Endothelial cell of umbilical vein (primary cell): ENCODE measurements at regions not wholly inside any gene's neighbourhood (a gene's known extent, or its start where the extent isn't known, plus 50 kb on each side); places are given as distances from the start of the nearest gene placed in this dataset.

Source experiments
- POLR2AphosphoS5 ChIP-seq: IDR thresholded peaks from 2 replicates; pipeline ENCODE4 v1.6.1; 2012; ENCODE audit warnings: low read depth, mild to moderate bottlenecking, control low read depth, low read length, moderate library complexity; ENCODE audit not compliant: insufficient read depth
- TF ChIP-seq, protein P1 (sequence below), 2 donors: IDR thresholded peaks; 1 replicate in 1 of 2; 2 replicates in 1 of 2; pipeline ENCODE4 v1.5.1; 2011; ENCODE audit warnings: low read length in 2 of 2, mild to moderate bottlenecking in 2 of 2, moderate library complexity in 2 of 2, control low read depth in 1 of 2, inconsistent platforms in 1 of 2, low read depth in 1 of 2; ENCODE audit not compliant: insufficient read depth in 1 of 2; ENCODE audit errors: extremely low read depth in 1 of 2

DNA sequence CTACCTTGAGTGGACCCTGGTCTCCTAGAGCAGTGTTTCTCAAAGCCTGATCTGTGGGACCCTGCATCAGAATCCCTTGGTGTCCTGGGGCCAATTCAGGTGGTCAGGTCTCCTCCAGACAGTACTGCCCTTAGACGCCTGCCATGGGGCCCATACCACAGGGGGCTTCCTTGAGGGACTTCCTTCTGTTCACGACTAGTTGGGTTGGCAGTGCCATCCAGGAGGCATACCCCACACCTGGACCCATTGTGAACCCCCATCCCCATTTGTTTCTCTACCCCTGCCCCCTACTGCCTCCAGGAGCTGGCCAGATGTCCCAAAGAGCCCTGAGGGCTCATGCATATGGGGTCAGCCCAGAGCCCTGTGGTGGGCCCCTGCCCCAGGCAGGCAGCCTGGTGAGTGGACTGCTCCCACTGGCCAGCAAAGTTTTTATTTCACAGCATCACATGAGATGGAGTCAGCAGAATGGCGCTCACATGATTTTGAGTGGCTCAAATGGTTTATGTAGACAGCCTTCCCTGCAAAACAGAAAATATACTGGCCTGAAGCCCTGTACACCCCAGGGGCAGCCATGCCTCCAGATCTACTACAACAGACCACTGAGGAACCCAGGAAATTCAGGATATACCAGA lies 259.9 kb upstream of the ZMIZ1 start:
- TF ChIP-seq POLR2AphosphoS5, result no peak
- TF ChIP-seq, protein P1, sequence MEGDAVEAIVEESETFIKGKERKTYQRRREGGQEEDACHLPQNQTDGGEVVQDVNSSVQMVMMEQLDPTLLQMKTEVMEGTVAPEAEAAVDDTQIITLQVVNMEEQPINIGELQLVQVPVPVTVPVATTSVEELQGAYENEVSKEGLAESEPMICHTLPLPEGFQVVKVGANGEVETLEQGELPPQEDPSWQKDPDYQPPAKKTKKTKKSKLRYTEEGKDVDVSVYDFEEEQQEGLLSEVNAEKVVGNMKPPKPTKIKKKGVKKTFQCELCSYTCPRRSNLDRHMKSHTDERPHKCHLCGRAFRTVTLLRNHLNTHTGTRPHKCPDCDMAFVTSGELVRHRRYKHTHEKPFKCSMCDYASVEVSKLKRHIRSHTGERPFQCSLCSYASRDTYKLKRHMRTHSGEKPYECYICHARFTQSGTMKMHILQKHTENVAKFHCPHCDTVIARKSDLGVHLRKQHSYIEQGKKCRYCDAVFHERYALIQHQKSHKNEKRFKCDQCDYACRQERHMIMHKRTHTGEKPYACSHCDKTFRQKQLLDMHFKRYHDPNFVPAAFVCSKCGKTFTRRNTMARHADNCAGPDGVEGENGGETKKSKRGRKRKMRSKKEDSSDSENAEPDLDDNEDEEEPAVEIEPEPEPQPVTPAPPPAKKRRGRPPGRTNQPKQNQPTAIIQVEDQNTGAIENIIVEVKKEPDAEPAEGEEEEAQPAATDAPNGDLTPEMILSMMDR (IDR thresholded peaks at IDR 0.05; ENCODE audit: extremely low read depth in 1 of 2, insufficient read depth in 1 of 2, low read depth in 1 of 2, low read length in 2 of 2), result no peak
